ENCODE measurements at regions not wholly inside any gene's neighbourhood (a gene's known extent, or its start where the extent isn't known, plus 50 kb on each side); places are given as distances from the start of the nearest gene placed in this dataset.

GRCh38 chr2:185144159-185144919 lies 546.0 kb downstream of the ZNF804A start:
- H4K20me1 ChIP-seq (ENCODE audit: control insufficient read depth, extremely low read depth, insufficient read depth, low read length) = no peaks in the 10 kb centered on the region
- no peak overlapping the region for H2AFZ ChIP-seq (ENCODE audit: low read length)
- H3K9me3 ChIP-seq (ENCODE audit: control insufficient read depth, insufficient read depth, low read depth, low read length) = no peaks in the 10 kb centered on the region
- no peaks in the 10 kb centered on the region for H3K79me2 ChIP-seq (ENCODE audit: control insufficient read depth, insufficient read depth, low read length)
- H3K27me3 ChIP-seq (ENCODE audit: control insufficient read depth, insufficient read depth, low read length) = no peaks in the 10 kb centered on the region
- H3K27ac ChIP-seq (ENCODE audit: insufficient read depth, low read length) = no peak overlapping the region
- DNase-seq (ENCODE audit: low read depth in 2 of 2) = no peak
- no peak for TF ChIP-seq EZH2 (IDR thresholded peaks at IDR 0.05; ENCODE audit: low read length, missing control alignments)
- TF ChIP-seq CTCF (conservative IDR thresholded peaks at IDR 0.05 in 1 of 2, IDR thresholded peaks at IDR 0.05 in 1 of 2; ENCODE audit: low read depth in 1 of 2, low read length in 2 of 2) = no peak
- H3K4me1 ChIP-seq (ENCODE audit: control insufficient read depth, extremely low read depth, insufficient read depth, low read length) = no peaks in the 10 kb centered on the region
- H3K36me3 ChIP-seq (ENCODE audit: control insufficient read depth, insufficient read depth, low read length) = no peaks in the 10 kb centered on the region
- H3K4me3 ChIP-seq (replicated peaks in 1 of 4; ENCODE audit: control extremely low read depth in 1 of 4, insufficient read depth in 1 of 4, low read depth in 3 of 4, low read length in 4 of 4) = no peak overlapping the region
- no peak overlapping the region for H3K9ac ChIP-seq (ENCODE audit: insufficient read depth, low read length)
- H3K4me2 ChIP-seq (ENCODE audit: extremely low read depth, insufficient read depth, low read length) = no peak overlapping the region

- Histone ChIP-seq H2AFZ (ENCODE audit: low read length) (no peak overlapping the region), H3K27ac (ENCODE audit: insufficient read depth, low read length) (no peak overlapping the region), H3K4me3 (replicated peaks in 1 of 4; ENCODE audit: control extremely low read depth in 1 of 4, insufficient read depth in 1 of 4, low read depth in 3 of 4, low read length in 4 of 4) (no peak overlapping the region), H3K9me3 (ENCODE audit: control insufficient read depth, insufficient read depth, low read depth, low read length) (no peaks in the 10 kb centered on the region), H3K79me2 (ENCODE audit: control insufficient read depth, insufficient read depth, low read length) (no peaks in the 10 kb centered on the region), H3K36me3 (ENCODE audit: control insufficient read depth, insufficient read depth, low read length) (no peaks in the 10 kb centered on the region), H3K4me2 (ENCODE audit: extremely low read depth, insufficient read depth, low read length) (no peak overlapping the region), H3K4me1 (ENCODE audit: control insufficient read depth, extremely low read depth, insufficient read depth, low read length) (no peaks in the 10 kb centered on the region), H4K20me1 (ENCODE audit: control insufficient read depth, extremely low read depth, insufficient read depth, low read length) (no peaks in the 10 kb centered on the region), H3K9ac (ENCODE audit: insufficient read depth, low read length) (no peak overlapping the region), H3K27me3 (ENCODE audit: control insufficient read depth, insufficient read depth, low read length) (no peaks in the 10 kb centered on the region)
- no peak for TF ChIP-seq CTCF (conservative IDR thresholded peaks at IDR 0.05 in 1 of 2, IDR thresholded peaks at IDR 0.05 in 1 of 2; ENCODE audit: low read depth in 1 of 2, low read length in 2 of 2)
- TF ChIP-seq EZH2 (IDR thresholded peaks at IDR 0.05; ENCODE audit: low read length, missing control alignments) = no peak
- no peak for DNase-seq (ENCODE audit: low read depth in 2 of 2)
Observed at GRCh38 chr2:185145316-185146121, 547.2 kb downstream of the ZNF804A start.

GRCh38 chr2:185147361-185147760 lies 549.0 kb downstream of the ZNF804A start:
- DNase-seq (ENCODE audit: low read depth in 2 of 2) = no peak
- Histone ChIP-seq H3K27ac (ENCODE audit: insufficient read depth, low read length) (no peak overlapping the region), H3K9me3 (ENCODE audit: control insufficient read depth, insufficient read depth, low read depth, low read length) (no peaks in the 10 kb centered on the region), H3K4me3 (replicated peaks in 1 of 4; ENCODE audit: control extremely low read depth in 1 of 4, insufficient read depth in 1 of 4, low read depth in 3 of 4, low read length in 4 of 4) (no peak overlapping the region), H3K4me1 (ENCODE audit: control insufficient read depth, extremely low read depth, insufficient read depth, low read length) (no peaks in the 10 kb centered on the region), H3K9ac (ENCODE audit: insufficient read depth, low read length) (no peak overlapping the region), H3K79me2 (ENCODE audit: control insufficient read depth, insufficient read depth, low read length) (no peaks in the 10 kb centered on the region), H3K4me2 (ENCODE audit: extremely low read depth, insufficient read depth, low read length) (no peak overlapping the region), H3K27me3 (ENCODE audit: control insufficient read depth, insufficient read depth, low read length) (no peaks in the 10 kb centered on the region), H2AFZ (ENCODE audit: low read length) (no peak overlapping the region), H3K36me3 (ENCODE audit: control insufficient read depth, insufficient read depth, low read length) (no peaks in the 10 kb centered on the region), H4K20me1 (ENCODE audit: control insufficient read depth, extremely low read depth, insufficient read depth, low read length) (no peaks in the 10 kb centered on the region)
- TF ChIP-seq EZH2 (IDR thresholded peaks at IDR 0.05; ENCODE audit: low read length, missing control alignments) = no peak
- TF ChIP-seq CTCF (conservative IDR thresholded peaks at IDR 0.05 in 1 of 2, IDR thresholded peaks at IDR 0.05 in 1 of 2; ENCODE audit: low read depth in 1 of 2, low read length in 2 of 2) = no peak
